HCT116 (cell line): ENCODE measurements at regions not wholly inside any gene's neighbourhood (a gene's known extent, or its start where the extent isn't known, plus 50 kb on each side); places are given as distances from the start of the nearest gene placed in this dataset.

ENCODE experiments used
- ATAC-seq: fragments of 200-7000 bp; cut with Tn5 transposase; 2 replicates; pipeline ENCODE4 v1.9.1; 2020; ENCODE audit warnings: mild to moderate bottlenecking, moderate library complexity
- BruUV-seq: library from RNA; stranded (reverse); fragments of 400-500 nt; replicated peaks from 2 replicates; lab custom pipeline; 2021; lab: Mats Ljungman, UMichigan
- CTCF ChIA-PET: fragments of 300-600 bp; sonication (Branson Sonifier 250); formaldehyde crosslinking; loops from one replicate; lab custom pipeline; 2021; ENCODE audit warnings: antibody characterized with exemption; lab: Charles Lee
- POLR2A ChIA-PET: fragments of 300-600, 350-600 bp; sonication (Branson Sonifier 250); formaldehyde crosslinking; loops from one replicate; lab custom pipeline; 2021; ENCODE audit warnings: antibody characterized with exemption; lab: Charles Lee
- RAD21 ChIA-PET, 2 experiments: fragments of 300-600 bp; sonication (Branson Sonifier 250); formaldehyde crosslinking; loops; one replicate each; lab custom pipeline; 2023; ENCODE audit warnings: low total read pairs in 2 of 2; ENCODE audit not compliant: uncharacterized antibody in 2 of 2, unreplicated experiment in 2 of 2, low non-redundant PET in 1 of 2; lab: Charles Lee
- DNase-seq: peaks from one replicate; pipeline ENCODE4 v3.0.0-alpha.2; 2010; ENCODE audit warnings: low read depth, low spot score
- H2AFZ ChIP-seq: fragments of 200-600 bp; shearing (Covaris generic), sonication (generic); 2 replicates; pipeline ENCODE4 v1.6.1; 2017; ENCODE audit warnings: low read depth, mixed run types, mixed read lengths, antibody characterized with exemption, low read length; ENCODE audit not compliant: poor library complexity, severe bottlenecking
- H3K27ac ChIP-seq: 2 replicates; pipeline ENCODE4 v1.5.1; 2012; ENCODE audit warnings: low read depth, low read length
- H3K27me3 ChIP-seq: fragments of 200-600 bp; sonication (generic); 2 replicates; pipeline ENCODE4 v1.6.1; 2016; ENCODE audit warnings: mixed run types, low read length, mixed read lengths; ENCODE audit not compliant: insufficient read depth
- H3K36me3 ChIP-seq, 2 experiments: fragments of 200-500 bp in 1 of 2; fragments of 200-600 bp in 1 of 2; sonication (Bioruptor generic) in 1 of 2; sonication (generic) in 1 of 2; 2 replicates each; pipeline versions ENCODE4 v1.5.1 to v1.6.1; 2014 to 2016; ENCODE audit warnings: low read length in 2 of 2, inconsistent platforms in 1 of 2, mixed read lengths in 1 of 2, mixed run types in 1 of 2; ENCODE audit not compliant: insufficient read depth in 2 of 2, control insufficient read depth in 1 of 2
- H3K4me1 ChIP-seq, 2 experiments: fragments of 200-600 bp in 1 of 2; sonication (generic) in 1 of 2; 2 replicates each; pipeline versions ENCODE4 v1.5.1 to v1.6.1; 2012 to 2017; ENCODE audit warnings: low read length in 2 of 2, inconsistent platforms in 1 of 2, mild to moderate bottlenecking in 1 of 2, mixed read lengths in 1 of 2, mixed run types in 1 of 2, moderate library complexity in 1 of 2; ENCODE audit not compliant: insufficient read depth in 2 of 2, control insufficient read depth in 1 of 2
- H3K4me2 ChIP-seq: fragments of 200-600 bp; sonication (generic); 2 replicates; pipeline ENCODE4 v1.6.1; 2017; ENCODE audit warnings: mixed run types, low read length, mixed read lengths
- H3K4me3 ChIP-seq, 2 experiments: fragments of 200-600 bp in 1 of 2; sonication (generic) in 1 of 2; replicated peaks in 1 of 2; 2 replicates each; pipeline ENCODE4 v1.5.1; 2011 to 2016; ENCODE audit warnings: low read length in 2 of 2, control low read depth in 1 of 2, low read depth in 1 of 2, mild to moderate bottlenecking in 1 of 2, mixed read lengths in 1 of 2, mixed run types in 1 of 2
- H3K79me2 ChIP-seq: fragments of 200-600 bp; sonication (generic); 2 replicates; pipeline ENCODE4 v1.6.1; 2017; ENCODE audit warnings: mild to moderate bottlenecking, mixed run types, low read length, moderate library complexity, mixed read lengths; ENCODE audit not compliant: insufficient read depth
- H3K9ac ChIP-seq: fragments of 200-600 bp; sonication (generic); 2 replicates; pipeline ENCODE4 v1.6.1; 2016; ENCODE audit warnings: low read length, mixed read lengths
- H3K9me2 ChIP-seq: fragments of 200-600 bp; sonication (generic), shearing (Covaris generic); 2 replicates; pipeline ENCODE4 v1.6.1; 2017; ENCODE audit warnings: mixed run types, mild to moderate bottlenecking, moderate library complexity; ENCODE audit not compliant: insufficient read depth
- H3K9me3 ChIP-seq, 2 experiments: fragments of 200-500 bp in 1 of 2; fragments of 200-600 bp in 1 of 2; sonication (Bioruptor generic) in 1 of 2; sonication (generic) in 1 of 2; 2 replicates each; pipeline ENCODE4 v1.6.1; 2014 to 2017; ENCODE audit warnings: low read length in 2 of 2, mixed read lengths in 2 of 2, inconsistent platforms in 1 of 2, low read depth in 1 of 2, mild to moderate bottlenecking in 1 of 2, mixed run types in 1 of 2, moderate library complexity in 1 of 2; ENCODE audit not compliant: control insufficient read depth in 1 of 2, insufficient read depth in 1 of 2
- H4K20me1 ChIP-seq: fragments of 200-600 bp; sonication (generic), shearing (Covaris generic); 2 replicates; pipeline ENCODE4 v1.6.1; 2017; ENCODE audit warnings: mixed run types, mild to moderate bottlenecking, moderate library complexity; ENCODE audit not compliant: insufficient read depth
- CEBPB ChIP-seq: IDR thresholded peaks from 2 replicates; pipeline ENCODE4 v1.6.1; 2012; ENCODE audit warnings: low read depth
- ELF1 ChIP-seq: IDR thresholded peaks from 2 replicates; pipeline ENCODE4 v1.6.1; 2012; ENCODE audit warnings: low read depth, borderline replicate concordance
- EZH2 ChIP-seq: fragments of 200-600 bp; sonication (generic); IDR thresholded peaks from 2 replicates; pipeline ENCODE4 v1.6.1; 2017; ENCODE audit warnings: antibody characterized with exemption, mixed run types
- EZH2phosphoT487 ChIP-seq: fragments of 200-600 bp; IDR thresholded peaks from 2 replicates; pipeline ENCODE4 v1.6.1; 2018; ENCODE audit warnings: antibody characterized with exemption, borderline replicate concordance
- MAX ChIP-seq: IDR thresholded peaks from 2 replicates; pipeline ENCODE4 v1.6.1; 2012
- POLR2AphosphoS5 ChIP-seq: IDR thresholded peaks from 2 replicates; pipeline ENCODE4 v1.6.1; 2011; ENCODE audit warnings: mild to moderate bottlenecking, low read depth, low read length, moderate library complexity
- RAD21 ChIP-seq: IDR thresholded peaks from 2 replicates; pipeline ENCODE4 v1.6.1; 2012; ENCODE audit warnings: low read depth, mild to moderate bottlenecking
- SIN3A ChIP-seq: IDR thresholded peaks from 2 replicates; pipeline ENCODE4 v1.6.1; 2012; ENCODE audit warnings: low read depth
- SP1 ChIP-seq: IDR thresholded peaks from 2 replicates; pipeline ENCODE4 v1.6.1; 2012; ENCODE audit warnings: low read depth
- SRF ChIP-seq: IDR thresholded peaks from 2 replicates; pipeline ENCODE4 v1.6.1; 2012; ENCODE audit warnings: low read depth
- YY1 ChIP-seq: IDR thresholded peaks from 2 replicates; pipeline ENCODE4 v1.6.1; 2011; ENCODE audit warnings: low read length, low read depth, moderate library complexity, mild to moderate bottlenecking; ENCODE audit not compliant: insufficient replicate concordance; ENCODE audit errors: extremely low read depth
- ZBTB33 ChIP-seq: IDR thresholded peaks from 2 replicates; pipeline ENCODE4 v1.6.1; 2011; ENCODE audit warnings: mild to moderate bottlenecking, low read length, moderate library complexity; ENCODE audit not compliant: insufficient replicate concordance; ENCODE audit errors: extremely low read depth
- ZFX ChIP-seq: fragments of 450-650 bp; IDR thresholded peaks from 2 replicates; pipeline ENCODE4 v1.6.1; 2017
- intact Hi-C: fragments of 100-400 bp; cut with micrococcal nuclease; formaldehyde crosslinking; loops from 2 replicates; pipeline ENCODE4 v1.10.0; 2022
- TF ChIP-seq, protein P1 (sequence below), 3 experiments: fragments of 200-600 bp in 1 of 3; sonication (generic) in 1 of 3; IDR thresholded peaks in 2 of 3; conservative IDR thresholded peaks in 1 of 3; 2 replicates each; pipeline ENCODE4 v1.5.1; 2012 to 2017; ENCODE audit warnings: low read depth in 2 of 3, low read length in 2 of 3, antibody characterized with exemption in 1 of 3, borderline replicate concordance in 1 of 3, control low read depth in 1 of 3, mild to moderate bottlenecking in 1 of 3, mixed read lengths in 1 of 3, mixed run types in 1 of 3, moderate library complexity in 1 of 3; ENCODE audit not compliant: insufficient read depth in 1 of 3
- TF ChIP-seq, protein P2 (sequence below): IDR thresholded peaks from 2 replicates; pipeline ENCODE4 v1.6.1; 2012

- Histone ChIP-seq H3K79me2 (no peaks in the 10 kb centered on the region), H3K9ac (no peak overlapping the region), H3K4me3 (no peak overlapping the region), H4K20me1 (no peaks in the 10 kb centered on the region), H3K36me3 (no peaks in the 10 kb centered on the region), H3K27me3 (peaks cover 45% of the 10 kb centered on the region), H2AFZ (no peak overlapping the region), H3K9me2 (no peaks in the 10 kb centered on the region), H3K4me1 (no peaks in the 10 kb centered on the region), H3K4me2 (no peak overlapping the region), H3K27ac (no peak overlapping the region), H3K9me3 (no peaks in the 10 kb centered on the region)
- BruUV-seq: no TSS peak
- TF ChIP-seq POLR2AphosphoS5 (no peak), RAD21 (no peak), SIN3A (no peak), ELF1 (no peak), SRF (no peak), EZH2 (no peak), ZBTB33 (no peak), SP1 (no peak), EZH2phosphoT487 (no peak), CEBPB (no peak), ZFX (no peak), MAX (no peak), YY1 (no peak)
- TF ChIP-seq, protein P1, sequence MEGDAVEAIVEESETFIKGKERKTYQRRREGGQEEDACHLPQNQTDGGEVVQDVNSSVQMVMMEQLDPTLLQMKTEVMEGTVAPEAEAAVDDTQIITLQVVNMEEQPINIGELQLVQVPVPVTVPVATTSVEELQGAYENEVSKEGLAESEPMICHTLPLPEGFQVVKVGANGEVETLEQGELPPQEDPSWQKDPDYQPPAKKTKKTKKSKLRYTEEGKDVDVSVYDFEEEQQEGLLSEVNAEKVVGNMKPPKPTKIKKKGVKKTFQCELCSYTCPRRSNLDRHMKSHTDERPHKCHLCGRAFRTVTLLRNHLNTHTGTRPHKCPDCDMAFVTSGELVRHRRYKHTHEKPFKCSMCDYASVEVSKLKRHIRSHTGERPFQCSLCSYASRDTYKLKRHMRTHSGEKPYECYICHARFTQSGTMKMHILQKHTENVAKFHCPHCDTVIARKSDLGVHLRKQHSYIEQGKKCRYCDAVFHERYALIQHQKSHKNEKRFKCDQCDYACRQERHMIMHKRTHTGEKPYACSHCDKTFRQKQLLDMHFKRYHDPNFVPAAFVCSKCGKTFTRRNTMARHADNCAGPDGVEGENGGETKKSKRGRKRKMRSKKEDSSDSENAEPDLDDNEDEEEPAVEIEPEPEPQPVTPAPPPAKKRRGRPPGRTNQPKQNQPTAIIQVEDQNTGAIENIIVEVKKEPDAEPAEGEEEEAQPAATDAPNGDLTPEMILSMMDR (IDR thresholded peaks at IDR 0.05 in 2 of 3, conservative IDR thresholded peaks at IDR 0.05 in 1 of 3; ENCODE audit: borderline replicate concordance in 1 of 3, insufficient read depth in 1 of 3, low read depth in 2 of 3, low read length in 2 of 3): no peak
- TF ChIP-seq, protein P2, sequence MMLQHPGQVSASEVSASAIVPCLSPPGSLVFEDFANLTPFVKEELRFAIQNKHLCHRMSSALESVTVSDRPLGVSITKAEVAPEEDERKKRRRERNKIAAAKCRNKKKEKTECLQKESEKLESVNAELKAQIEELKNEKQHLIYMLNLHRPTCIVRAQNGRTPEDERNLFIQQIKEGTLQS: no peak
- RAD21 ChIA-PET: no interaction called here
- DNase-seq (no peak), ATAC-seq (no peak)
- intact Hi-C loops: no loop called here
- CTCF ChIA-PET: no interaction called here
- POLR2A ChIA-PET: no interaction called here
Observed at GRCh38 chr17:6184508-6184907, 114.3 kb downstream of the WSCD1 start.
